Hepatocyte (in vitro differentiated cells): ENCODE measurements at regions not wholly inside any gene's neighbourhood (a gene's known extent, or its start where the extent isn't known, plus 50 kb on each side); places are given as distances from the start of the nearest gene placed in this dataset.

Experiments
- DNase-seq: peaks from one replicate; pipeline ENCODE4 v3.0.0-alpha.2; 2016; ENCODE audit warnings: low spot score
- H2AFZ ChIP-seq: fragments of 200-600 bp; sonication (generic); 2 replicates; pipeline ENCODE4 v1.6.0; 2016; ENCODE audit warnings: antibody characterized with exemption, mild to moderate bottlenecking
- H3K27ac ChIP-seq: fragments of 200-600 bp; sonication (generic); 2 replicates; pipeline ENCODE4 v1.5.1; 2016; ENCODE audit warnings: mild to moderate bottlenecking
- H3K27me3 ChIP-seq: fragments of 200-600 bp; sonication (generic); 2 replicates; pipeline ENCODE4 v1.6.1; 2016
- H3K36me3 ChIP-seq: fragments of 200-600 bp; sonication (generic); replicated peaks from 2 replicates; pipeline ENCODE4 v1.5.1; 2016; ENCODE audit warnings: low read depth; ENCODE audit not compliant: insufficient read depth
- H3K4me1 ChIP-seq: fragments of 200-600 bp; sonication (generic); 2 replicates; pipeline ENCODE4 v1.5.1; 2016; ENCODE audit warnings: mild to moderate bottlenecking, moderate library complexity; ENCODE audit not compliant: insufficient read depth
- H3K4me2 ChIP-seq: fragments of 200-600 bp; sonication (generic); 2 replicates; pipeline ENCODE4 v1.6.0; 2016
- H3K4me3 ChIP-seq: fragments of 200-600 bp; sonication (generic); 2 replicates; pipeline ENCODE4 v1.5.1; 2016; ENCODE audit warnings: mild to moderate bottlenecking
- H3K79me2 ChIP-seq: fragments of 200-600 bp; sonication (generic); 2 replicates; pipeline ENCODE4 v1.6.0; 2017; ENCODE audit warnings: mild to moderate bottlenecking
- H3K9me2 ChIP-seq: fragments of 200-600 bp; sonication (generic); replicated peaks from 2 replicates; pipeline ENCODE4 v1.6.0; 2017; ENCODE audit warnings: mild to moderate bottlenecking; ENCODE audit not compliant: insufficient read depth
- H3K9me3 ChIP-seq: fragments of 200-600 bp; sonication (generic); 2 replicates; pipeline ENCODE4 v1.5.1; 2016; ENCODE audit warnings: low read depth, mild to moderate bottlenecking
- H4K20me1 ChIP-seq: fragments of 200-600 bp; sonication (generic); 2 replicates; pipeline ENCODE4 v1.6.0; 2016; ENCODE audit warnings: mild to moderate bottlenecking; ENCODE audit not compliant: insufficient read depth, poor library complexity, severe bottlenecking
- CTCF ChIP-seq: fragments of 200-600 bp; sonication (generic); IDR thresholded peaks from 2 replicates; pipeline ENCODE4 v1.5.1; 2016; ENCODE audit warnings: antibody characterized with exemption, mild to moderate bottlenecking; ENCODE audit not compliant: poor library complexity
- EZH2 ChIP-seq: fragments of 200-600 bp; sonication (generic); IDR thresholded peaks from 2 replicates; pipeline ENCODE4 v1.6.1; 2016; ENCODE audit warnings: antibody characterized with exemption, mild to moderate bottlenecking, borderline replicate concordance
- EZH2phosphoT487 ChIP-seq: fragments of 200-600 bp; sonication (generic); IDR thresholded peaks from one replicate; pipeline ENCODE4 v1.6.1; 2018; ENCODE audit warnings: antibody characterized with exemption, mild to moderate bottlenecking, low read depth, moderate library complexity; ENCODE audit not compliant: unreplicated experiment, severe bottlenecking
- WGBS: methylation state at CpG from one replicate; pipeline ENCODE4 v1.1.6; 2016; ENCODE audit warnings: low lambda C conversion rate; ENCODE audit errors: missing lambda C conversion rate; 5-methylcytosine and 5-hydroxymethylcytosine counted together

- Histone ChIP-seq H3K36me3 (no peaks in the 10 kb centered on the region), H3K27ac (no peak overlapping the region), H3K9me2 (no peaks in the 10 kb centered on the region), H3K4me2 (no peak overlapping the region), H4K20me1 (no peaks in the 10 kb centered on the region), H3K4me3 (no peak overlapping the region), H2AFZ (no peak overlapping the region), H3K4me1 (no peaks in the 10 kb centered on the region), H3K27me3 (no peaks in the 10 kb centered on the region), H3K79me2 (no peaks in the 10 kb centered on the region), H3K9me3 (no peaks in the 10 kb centered on the region)
- TF ChIP-seq EZH2 (no peak), EZH2phosphoT487 (no peak), CTCF (no peak)
- WGBS: 98% methylated on average over 40 of the region's 40 CpGs
- DNase-seq: no peak
These were observed 173.4 kb downstream of the SETD4 start for GRCh38 chr21:35886887-35887286.

DNA sequence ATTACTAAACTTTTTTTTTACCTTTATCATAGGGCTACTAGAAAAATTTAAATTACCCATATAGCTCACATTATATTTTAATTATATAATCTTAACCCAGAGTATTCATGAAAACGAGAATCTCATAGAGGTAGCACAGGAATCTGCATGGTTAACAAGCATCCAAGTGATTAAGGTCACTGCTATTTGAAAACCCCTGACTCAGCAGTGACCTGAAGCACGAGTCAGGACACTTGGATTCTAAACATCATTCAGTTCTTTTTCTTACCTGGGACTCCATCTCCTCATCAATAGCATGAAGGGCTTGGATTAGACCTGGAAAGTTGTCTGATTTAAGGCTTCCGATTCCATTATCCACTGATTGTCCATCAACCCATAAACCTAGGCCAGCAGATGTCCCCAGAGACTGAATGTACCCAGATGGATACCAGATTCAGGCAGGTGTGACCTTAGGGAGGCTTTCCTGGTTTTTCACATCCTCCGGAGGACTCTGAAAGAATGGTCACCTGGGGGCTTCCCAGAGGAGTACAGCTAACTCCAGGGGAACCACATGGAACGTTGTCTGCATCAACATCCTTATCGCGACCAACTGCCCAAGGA is 174.3 kb downstream of the SETD4 start:
- Histone ChIP-seq H3K9me3 (no peaks in the 10 kb centered on the region), H2AFZ (no peak overlapping the region), H3K4me1 (no peaks in the 10 kb centered on the region), H3K36me3 (no peaks in the 10 kb centered on the region), H4K20me1 (no peaks in the 10 kb centered on the region), H3K4me3 (no peak overlapping the region), H3K9me2 (no peaks in the 10 kb centered on the region), H3K27ac (no peak overlapping the region), H3K27me3 (no peaks in the 10 kb centered on the region), H3K79me2 (no peaks in the 10 kb centered on the region), H3K4me2 (no peak overlapping the region)
- DNase-seq: no peak
- 91% methylated on average over 7 of the region's 7 CpGs for WGBS
- TF ChIP-seq EZH2: no peak
- TF ChIP-seq EZH2phosphoT487: no peak
- TF ChIP-seq CTCF: no peak

DNA sequence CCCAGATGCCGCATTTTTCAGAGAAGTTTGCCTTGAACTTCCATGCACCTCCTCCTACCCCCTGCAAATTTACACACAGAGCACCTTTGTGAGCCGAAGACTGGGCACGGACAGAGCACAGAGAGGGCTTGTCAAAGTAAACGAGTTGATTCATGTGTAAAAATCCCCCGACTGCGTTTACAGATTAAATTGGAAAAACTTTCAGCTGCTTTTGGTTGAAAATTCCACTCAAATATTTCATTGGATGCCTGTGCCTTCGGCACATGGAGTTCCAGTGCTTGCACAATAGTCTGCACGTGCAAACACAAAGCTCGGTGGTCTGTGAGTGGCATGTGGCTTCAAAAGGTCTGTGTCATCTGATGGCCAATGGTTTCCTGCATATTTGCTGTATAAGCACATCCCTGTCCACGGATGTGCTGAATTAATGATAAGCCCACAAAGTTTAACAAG is 177.5 kb downstream of the SETD4 start:
- 33% methylated on average over 10 of the region's 10 CpGs for WGBS
- Histone ChIP-seq H3K9me3 (no peaks in the 10 kb centered on the region), H3K4me1 (no peaks in the 10 kb centered on the region), H3K27ac (no peak overlapping the region), H3K79me2 (no peaks in the 10 kb centered on the region), H3K9me2 (no peaks in the 10 kb centered on the region), H3K36me3 (no peaks in the 10 kb centered on the region), H3K4me2 (no peak overlapping the region), H3K27me3 (no peaks in the 10 kb centered on the region), H2AFZ (no peak overlapping the region), H3K4me3 (no peak overlapping the region), H4K20me1 (no peaks in the 10 kb centered on the region)
- DNase-seq: no peak
- TF ChIP-seq EZH2phosphoT487: no peak
- TF ChIP-seq EZH2: no peak
- TF ChIP-seq CTCF: no peak
